ENCODE measurements at regions not wholly inside any gene's neighbourhood (a gene's known extent, or its start where the extent isn't known, plus 50 kb on each side); places are given as distances from the start of the nearest gene placed in this dataset.
"Not testable (repeated sequence)": the region's sequence is repeated elsewhere in the genome, so short reads cannot be mapped to it uniquely, and the experiment has no call there.

DNA sequence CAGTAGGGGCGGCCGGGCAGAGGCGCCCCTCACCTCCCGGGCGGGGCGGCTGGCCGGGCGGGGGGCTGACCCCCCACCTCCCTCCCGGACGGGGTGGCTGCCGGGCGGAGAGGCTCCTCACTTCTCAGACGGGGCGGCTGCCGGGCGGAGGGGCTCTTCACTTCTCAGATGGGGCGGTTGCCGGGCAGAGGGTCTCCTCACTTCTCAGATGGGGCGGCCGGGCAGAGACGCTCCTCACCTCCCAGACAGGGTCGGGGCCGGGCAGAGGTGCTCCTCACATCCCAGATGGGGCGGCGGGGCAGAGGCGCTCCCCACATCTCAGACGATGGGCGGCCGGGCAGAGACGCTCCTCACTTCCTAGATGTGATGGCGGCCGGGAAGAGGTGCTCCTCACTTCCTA lies 389.8 kb downstream of the DSEL start:
- H2BK15ac ChIP-seq (ENCODE audit: low read depth, poor library complexity, severe bottlenecking); H2BK120ac ChIP-seq (ENCODE audit: low read depth, low read length); H3K27ac ChIP-seq (ENCODE audit: low read length, poor library complexity, severe bottlenecking); H3K4me1 ChIP-seq (ENCODE audit: control insufficient read depth, insufficient read depth, low read depth, low read length); H2AK5ac ChIP-seq (ENCODE audit: low read length, severe bottlenecking); H3K4me3 ChIP-seq (ENCODE audit: insufficient read depth in 1 of 2, low read depth in 1 of 2, low read length in 2 of 2); H3K79me1 ChIP-seq (replicated peaks; ENCODE audit: low read length, poor library complexity, severe bottlenecking); H4K8ac ChIP-seq (ENCODE audit: low read length); H2AFZ ChIP-seq (ENCODE audit: low read depth, low read length); H3K18ac ChIP-seq (ENCODE audit: low read depth in 1 of 2, low read length in 2 of 2); H2BK12ac ChIP-seq (ENCODE audit: low read length in 2 of 2); DNase-seq; H3K9me3 ChIP-seq (ENCODE audit: control insufficient read depth, low read length); H3K9ac ChIP-seq (ENCODE audit: low read length); H3K4ac ChIP-seq (ENCODE audit: low read depth in 1 of 2, low read length in 2 of 2); H3K27me3 ChIP-seq (ENCODE audit: control insufficient read depth in 1 of 2, insufficient read depth in 1 of 2, low read length in 2 of 2); H3K23ac ChIP-seq (ENCODE audit: low read length in 2 of 2); H3K14ac ChIP-seq (ENCODE audit: low read length in 2 of 2); H3K4me2 ChIP-seq (ENCODE audit: low read length, poor library complexity, severe bottlenecking); H3K36me3 ChIP-seq (ENCODE audit: control insufficient read depth in 1 of 2, insufficient read depth in 2 of 2, low read depth in 1 of 2, low read length in 2 of 2); H2BK5ac ChIP-seq (ENCODE audit: low read depth, low read length, poor library complexity, severe bottlenecking); H4K91ac ChIP-seq (ENCODE audit: low read length): not testable (repeated sequence)
- WGBS = 97% methylated on average over 12 of the region's 32 CpGs

DNA sequence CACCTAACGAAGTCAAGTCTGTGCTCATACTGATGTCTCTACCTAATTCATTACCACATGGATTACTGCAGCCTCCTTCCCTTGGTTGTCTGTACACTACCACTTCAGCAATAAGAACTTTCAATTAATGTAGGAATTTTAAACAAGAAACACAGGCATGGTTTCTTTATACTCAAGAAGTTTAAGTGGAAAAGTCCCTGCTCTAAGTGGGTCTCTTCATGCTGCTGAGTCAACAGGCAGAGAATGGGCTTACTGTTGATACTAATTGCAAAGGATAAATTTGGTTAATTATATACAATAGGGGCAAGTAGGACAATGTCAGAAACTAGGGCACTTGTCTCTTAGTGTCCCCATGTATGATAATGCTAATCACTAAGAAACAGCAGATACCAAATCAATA lies 392.6 kb downstream of the DSEL start:
- H3K14ac ChIP-seq (ENCODE audit: low read length in 2 of 2) = no peak overlapping the region
- H2BK15ac ChIP-seq (ENCODE audit: low read depth, poor library complexity, severe bottlenecking) = no peak overlapping the region
- DNase-seq = no peak
- H3K9ac ChIP-seq (ENCODE audit: low read length) = no peak overlapping the region
- H2AFZ ChIP-seq (ENCODE audit: low read depth, low read length) = no peak overlapping the region
- no peak overlapping the region for H3K4me3 ChIP-seq (ENCODE audit: insufficient read depth in 1 of 2, low read depth in 1 of 2, low read length in 2 of 2)
- H4K8ac ChIP-seq (ENCODE audit: low read length) = no peak overlapping the region
- H3K4ac ChIP-seq (ENCODE audit: low read depth in 1 of 2, low read length in 2 of 2) = no peak overlapping the region
- H3K4me2 ChIP-seq (ENCODE audit: low read length, poor library complexity, severe bottlenecking) = no peak overlapping the region
- 77% methylated on average over 1 of the region's 1 CpG for WGBS
- H3K27ac ChIP-seq (ENCODE audit: low read length, poor library complexity, severe bottlenecking) = no peak overlapping the region
- H2BK12ac ChIP-seq (ENCODE audit: low read length in 2 of 2) = no peak overlapping the region
- H2BK120ac ChIP-seq (ENCODE audit: low read depth, low read length) = no peak overlapping the region
- no peaks in the 10 kb centered on the region for H3K4me1 ChIP-seq (ENCODE audit: control insufficient read depth, insufficient read depth, low read depth, low read length)
- H3K18ac ChIP-seq (ENCODE audit: low read depth in 1 of 2, low read length in 2 of 2) = no peak overlapping the region
- H3K79me1 ChIP-seq (replicated peaks; ENCODE audit: low read length, poor library complexity, severe bottlenecking) = no peaks in the 10 kb centered on the region
- H3K27me3 ChIP-seq (ENCODE audit: control insufficient read depth in 1 of 2, insufficient read depth in 1 of 2, low read length in 2 of 2) = no peaks in the 10 kb centered on the region
- no peak overlapping the region for H2BK5ac ChIP-seq (ENCODE audit: low read depth, low read length, poor library complexity, severe bottlenecking)
- no peak overlapping the region for H2AK5ac ChIP-seq (ENCODE audit: low read length, severe bottlenecking)
- H3K23ac ChIP-seq (ENCODE audit: low read length in 2 of 2) = no peak overlapping the region
- H3K36me3 ChIP-seq (ENCODE audit: control insufficient read depth in 1 of 2, insufficient read depth in 2 of 2, low read depth in 1 of 2, low read length in 2 of 2) = no peaks in the 10 kb centered on the region
- no peaks in the 10 kb centered on the region for H3K9me3 ChIP-seq (ENCODE audit: control insufficient read depth, low read length)
- H4K91ac ChIP-seq (ENCODE audit: low read length) = no peak overlapping the region

DNA sequence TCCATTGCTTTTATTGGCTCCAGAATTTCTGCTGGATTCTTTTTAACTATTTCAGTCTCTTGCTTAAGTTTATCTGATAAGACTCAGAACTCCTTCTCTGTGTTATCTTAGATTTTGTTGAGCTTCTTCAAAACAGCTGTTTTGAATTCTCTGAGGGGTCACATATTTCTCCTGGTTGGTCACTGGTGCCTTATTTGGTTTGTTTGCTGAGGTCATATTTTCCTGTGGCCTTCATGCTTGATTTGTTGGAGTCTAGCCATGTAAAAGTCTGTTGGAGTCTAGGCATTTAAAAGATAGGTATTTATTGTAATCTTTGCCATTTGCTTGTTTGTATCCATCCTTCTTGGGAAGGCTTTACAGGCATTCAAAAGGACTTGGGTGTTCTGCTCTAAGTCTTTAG lies 398.7 kb downstream of the DSEL start:
- Histone ChIP-seq H2AK5ac (ENCODE audit: low read length, severe bottlenecking) (peak overlapping the region; percentile 38), H3K36me3 (ENCODE audit: control insufficient read depth in 1 of 2, insufficient read depth in 2 of 2, low read depth in 1 of 2, low read length in 2 of 2) (no peaks in the 10 kb centered on the region), H3K4ac (ENCODE audit: low read depth in 1 of 2, low read length in 2 of 2) (no peak overlapping the region), H4K8ac (ENCODE audit: low read length) (no peak overlapping the region), H3K9ac (ENCODE audit: low read length) (no peak overlapping the region), H3K27me3 (ENCODE audit: control insufficient read depth in 1 of 2, insufficient read depth in 1 of 2, low read length in 2 of 2) (no peaks in the 10 kb centered on the region), H2BK15ac (ENCODE audit: low read depth, poor library complexity, severe bottlenecking) (no peak overlapping the region), H3K4me2 (ENCODE audit: low read length, poor library complexity, severe bottlenecking) (no peak overlapping the region), H2BK12ac (ENCODE audit: low read length in 2 of 2) (no peak overlapping the region), H2AFZ (ENCODE audit: low read depth, low read length) (no peak overlapping the region), H3K9me3 (ENCODE audit: control insufficient read depth, low read length) (no peaks in the 10 kb centered on the region), H2BK120ac (ENCODE audit: low read depth, low read length) (no peak overlapping the region), H3K14ac (ENCODE audit: low read length in 2 of 2) (no peak overlapping the region), H3K4me1 (ENCODE audit: control insufficient read depth, insufficient read depth, low read depth, low read length) (peaks cover 1% of the 10 kb centered on the region), H3K79me1 (replicated peaks; ENCODE audit: low read length, poor library complexity, severe bottlenecking) (no peaks in the 10 kb centered on the region), H4K91ac (ENCODE audit: low read length) (no peak overlapping the region), H2BK5ac (ENCODE audit: low read depth, low read length, poor library complexity, severe bottlenecking) (no peak overlapping the region), H3K18ac (ENCODE audit: low read depth in 1 of 2, low read length in 2 of 2) (no peak overlapping the region), H3K4me3 (ENCODE audit: insufficient read depth in 1 of 2, low read depth in 1 of 2, low read length in 2 of 2) (no peak overlapping the region), H3K23ac (ENCODE audit: low read length in 2 of 2) (no peak overlapping the region), H3K27ac (ENCODE audit: low read length, poor library complexity, severe bottlenecking) (no peak overlapping the region)
- peak; percentile 28 for DNase-seq

DNA sequence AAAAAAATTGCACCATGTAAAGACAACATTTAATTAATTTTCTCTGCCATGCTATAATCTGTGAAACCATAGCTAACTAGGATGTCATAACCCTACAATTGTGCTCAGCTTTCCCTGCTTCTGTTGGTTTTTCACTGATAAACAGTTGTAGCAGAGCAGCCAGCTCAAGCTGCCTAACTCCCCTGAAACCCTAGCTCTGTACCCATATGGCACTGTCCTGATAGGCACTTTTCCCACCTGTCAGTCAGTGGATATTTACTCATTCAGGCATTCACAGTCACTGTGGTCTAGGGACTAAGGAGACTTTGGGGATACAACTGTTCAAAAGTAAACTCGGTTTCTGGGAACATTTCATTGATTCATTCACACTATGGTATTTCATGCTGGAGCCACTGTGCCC lies 407.0 kb downstream of the DSEL start:
- H2BK15ac ChIP-seq (ENCODE audit: low read depth, poor library complexity, severe bottlenecking) = no peak overlapping the region
- no peak overlapping the region for H3K18ac ChIP-seq (ENCODE audit: low read depth in 1 of 2, low read length in 2 of 2)
- H3K36me3 ChIP-seq (ENCODE audit: control insufficient read depth in 1 of 2, insufficient read depth in 2 of 2, low read depth in 1 of 2, low read length in 2 of 2) = no peaks in the 10 kb centered on the region
- H2BK5ac ChIP-seq (ENCODE audit: low read depth, low read length, poor library complexity, severe bottlenecking) = no peak overlapping the region
- WGBS = 100% methylated on average over 1 of the region's 1 CpG
- no peaks in the 10 kb centered on the region for H3K27me3 ChIP-seq (ENCODE audit: control insufficient read depth in 1 of 2, insufficient read depth in 1 of 2, low read length in 2 of 2)
- H2BK12ac ChIP-seq (ENCODE audit: low read length in 2 of 2) = no peak overlapping the region
- no peaks in the 10 kb centered on the region for H3K79me1 ChIP-seq (replicated peaks; ENCODE audit: low read length, poor library complexity, severe bottlenecking)
- H2BK120ac ChIP-seq (ENCODE audit: low read depth, low read length) = no peak overlapping the region
- no peak overlapping the region for H3K27ac ChIP-seq (ENCODE audit: low read length, poor library complexity, severe bottlenecking)
- no peak overlapping the region for H4K91ac ChIP-seq (ENCODE audit: low read length)
- H3K14ac ChIP-seq (ENCODE audit: low read length in 2 of 2) = no peak overlapping the region
- H3K9me3 ChIP-seq (ENCODE audit: control insufficient read depth, low read length) = no peaks in the 10 kb centered on the region
- H3K4me2 ChIP-seq (ENCODE audit: low read length, poor library complexity, severe bottlenecking) = no peak overlapping the region
- H3K4me3 ChIP-seq (ENCODE audit: insufficient read depth in 1 of 2, low read depth in 1 of 2, low read length in 2 of 2) = no peak overlapping the region
- no peak overlapping the region for H3K9ac ChIP-seq (ENCODE audit: low read length)
- H2AK5ac ChIP-seq (ENCODE audit: low read length, severe bottlenecking) = no peak overlapping the region
- H3K4me1 ChIP-seq (ENCODE audit: control insufficient read depth, insufficient read depth, low read depth, low read length) = no peaks in the 10 kb centered on the region
- no peak for DNase-seq
- no peak overlapping the region for H4K8ac ChIP-seq (ENCODE audit: low read length)
- no peak overlapping the region for H3K4ac ChIP-seq (ENCODE audit: low read depth in 1 of 2, low read length in 2 of 2)
- no peak overlapping the region for H3K23ac ChIP-seq (ENCODE audit: low read length in 2 of 2)
- no peak overlapping the region for H2AFZ ChIP-seq (ENCODE audit: low read depth, low read length)

Measured in mesenchymal stem cell (in vitro differentiated cells and primary cell).